A549 (cell line): ENCODE measurements at regions not wholly inside any gene's neighbourhood (a gene's known extent, or its start where the extent isn't known, plus 50 kb on each side); places are given as distances from the start of the nearest gene placed in this dataset.

Source experiments
- ATAC-seq, 2 experiments: fragments of 200-7000 bp in 1 of 2; fragments of >200 bp in 1 of 2; cut with Nextera tagmentation in 1 of 2; cut with Tn5 transposase in 1 of 2; 3 replicates each; pipeline versions ENCODE4 v1.8.0 to v1.9.1; 2018 to 2020; ENCODE audit warnings: mild to moderate bottlenecking in 1 of 2, moderate library complexity in 1 of 2
- CTCF ChIA-PET: fragments of 300-600 bp; sonication (Branson Sonifier 250); formaldehyde crosslinking; extraction: SDS; loops from one replicate; lab custom pipeline; 2021; ENCODE audit warnings: antibody characterized with exemption, inconsistent platforms; lab: Yijun Ruan, JAX
- POLR2A ChIA-PET: fragments of 350-600 bp; formaldehyde crosslinking; extraction: SDS; loops from one replicate; lab custom pipeline; 2021; ENCODE audit warnings: antibody characterized with exemption, inconsistent platforms; lab: Yijun Ruan, JAX
- DNase-seq, 2 experiments: peaks; one replicate each; pipeline versions ENCODE4 v3.0.0 to v3.0.0-alpha.2; 2011 to 2016; ENCODE audit warnings: low read depth in 1 of 2, low spot score in 1 of 2
- FAIRE-seq: peaks from 2 replicates; lab custom pipeline; 2011; peaks lifted over from hg19 to GRCh38; lab: Jason Lieb, UNC
- H3K27ac ChIP-seq, 2 experiments: fragments of >200 bp; sonication (Bioruptor Twin); formaldehyde crosslinking; 3 replicates each; pipeline ENCODE4 v1.5.1; 2016 to 2017
- H3K4me1 ChIP-seq: fragments of >200 bp; sonication (Bioruptor Twin); formaldehyde crosslinking; 3 replicates; pipeline ENCODE4 v1.6.1; 2016
- H3K4me2 ChIP-seq: fragments of >200 bp; sonication (Bioruptor Twin); formaldehyde crosslinking; 3 replicates; pipeline ENCODE4 v1.6.1; 2016
- H3K4me3 ChIP-seq: fragments of >200 bp; sonication (Bioruptor Twin); formaldehyde crosslinking; 3 replicates; pipeline ENCODE4 v1.5.1; 2016
- H3K9me3 ChIP-seq: fragments of >200 bp; sonication (Bioruptor Twin); formaldehyde crosslinking; 3 replicates; pipeline ENCODE4 v1.6.1; 2016
- ATOH8 ChIP-seq: fragments of 250-450 bp; sonication (Bioruptor Pico); IDR thresholded peaks from 2 replicates; pipeline ENCODE4 v1.5.0; 2020; ENCODE audit warnings: low read depth, mild to moderate bottlenecking, moderate library complexity
- BHLHE40 ChIP-seq: IDR thresholded peaks from 2 replicates; pipeline ENCODE4 v1.6.1; 2012; ENCODE audit warnings: low read depth, low read length, inconsistent platforms
- CBX2 ChIP-seq: fragments of 200-600 bp; sonication (generic); IDR thresholded peaks from 2 replicates; pipeline ENCODE4 v1.6.1; 2016; ENCODE audit warnings: low read depth, mild to moderate bottlenecking, borderline replicate concordance
- CBX8 ChIP-seq: fragments of 200-600 bp; sonication (generic); IDR thresholded peaks from 2 replicates; pipeline ENCODE4 v1.6.1; 2016
- CEBPB ChIP-seq, 2 experiments: fragments of >200 bp in 1 of 2; sonication (Bioruptor Twin) in 1 of 2; formaldehyde crosslinking in 1 of 2; IDR thresholded peaks; 2 replicates each; pipeline ENCODE4 v1.6.1; 2012 to 2016
- CHD4 ChIP-seq: fragments of 200-600 bp; sonication (generic); IDR thresholded peaks from 2 replicates; pipeline ENCODE4 v1.6.1; 2016; ENCODE audit warnings: antibody characterized with exemption, mild to moderate bottlenecking, borderline replicate concordance
- EHMT2 ChIP-seq: fragments of 200-600 bp; sonication (generic); IDR thresholded peaks from 2 replicates; pipeline ENCODE4 v1.6.1; 2016; ENCODE audit warnings: antibody characterized with exemption, low read depth, mild to moderate bottlenecking, moderate library complexity
- ELK1 ChIP-seq: fragments of 150-350 bp; IDR thresholded peaks from 2 replicates; pipeline ENCODE4 v1.6.1; 2014; ENCODE audit warnings: low read depth, mild to moderate bottlenecking, low read length
- FOSB ChIP-seq: fragments of 250-450 bp; sonication (Bioruptor Pico); IDR thresholded peaks from 2 replicates; pipeline ENCODE4 v1.5.0; 2020; ENCODE audit warnings: mild to moderate bottlenecking, moderate library complexity
- FOSL2 ChIP-seq, 2 experiments: fragments of 450-650 bp in 1 of 2; fragments of >200 bp in 1 of 2; sonication (Bioruptor Twin) in 1 of 2; formaldehyde crosslinking; IDR thresholded peaks; 2 replicates each; pipeline versions ENCODE4 v1.5.0 to v1.6.1; 2016 to 2020; ENCODE audit warnings: mild to moderate bottlenecking in 1 of 2, moderate library complexity in 1 of 2
- GATA3 ChIP-seq: IDR thresholded peaks from 2 replicates; pipeline ENCODE4 v1.6.1; 2012; ENCODE audit warnings: borderline replicate concordance
- HOXA7 ChIP-seq: fragments of 250-450 bp; sonication (Bioruptor Pico); IDR thresholded peaks from 2 replicates; pipeline ENCODE4 v1.5.0; 2020; ENCODE audit warnings: mild to moderate bottlenecking, moderate library complexity
- HOXB13 ChIP-seq: fragments of 250-450 bp; sonication (Bioruptor Pico); IDR thresholded peaks from 2 replicates; pipeline ENCODE4 v1.5.0; 2020; ENCODE audit warnings: low read depth, mild to moderate bottlenecking, moderate library complexity
- HOXB5 ChIP-seq: fragments of 250-450 bp; sonication (Bioruptor Pico); IDR thresholded peaks from 2 replicates; pipeline ENCODE4 v1.5.0; 2020; ENCODE audit warnings: mild to moderate bottlenecking, moderate library complexity
- JUN ChIP-seq, 2 experiments: fragments of >200 bp; sonication (Bioruptor Twin); formaldehyde crosslinking; IDR thresholded peaks; 2 replicates in 1 of 2; 3 replicates in 1 of 2; pipeline ENCODE4 v1.6.1; 2016 to 2017
- KDM1A ChIP-seq: fragments of 200-600 bp; sonication (generic); IDR thresholded peaks from 2 replicates; pipeline ENCODE4 v1.6.1; 2016; ENCODE audit warnings: low read depth, mild to moderate bottlenecking
- MAZ ChIP-seq: fragments of 150-350 bp; IDR thresholded peaks from 2 replicates; pipeline ENCODE4 v1.6.1; 2014; ENCODE audit warnings: antibody characterized with exemption, low read depth, low read length, borderline replicate concordance
- MYC ChIP-seq: IDR thresholded peaks from 2 replicates; pipeline ENCODE4 v1.6.1; 2012; ENCODE audit warnings: mild to moderate bottlenecking, inconsistent platforms, low read length, improper control_type of control experiment, borderline replicate concordance
- NFE2L2 ChIP-seq: fragments of 150-350 bp; conservative IDR thresholded peaks from 2 replicates; pipeline ENCODE4 v1.6.1; 2014; ENCODE audit warnings: low read length
- PHF8 ChIP-seq: fragments of 200-600 bp; sonication (generic); IDR thresholded peaks from 2 replicates; pipeline ENCODE4 v1.6.1; 2016; ENCODE audit warnings: low read depth, mild to moderate bottlenecking, antibody characterized with exemption, moderate library complexity, borderline replicate concordance
- RCOR1 ChIP-seq: fragments of 150-350 bp; IDR thresholded peaks from 2 replicates; pipeline ENCODE4 v1.6.1; 2014; ENCODE audit warnings: antibody characterized with exemption, low read length, low read depth
- RFX5 ChIP-seq: fragments of 450-650 bp; IDR thresholded peaks from 2 replicates; pipeline ENCODE4 v1.7.1; 2014; ENCODE audit warnings: antibody characterized with exemption, mild to moderate bottlenecking, moderate library complexity
- RNF2 ChIP-seq: fragments of 200-600 bp; sonication (generic); IDR thresholded peaks from 2 replicates; pipeline ENCODE4 v1.6.1; 2016; ENCODE audit warnings: low read depth, mild to moderate bottlenecking, antibody characterized with exemption, moderate library complexity, borderline replicate concordance
- SMC3 ChIP-seq: fragments of >200 bp; sonication (Bioruptor Twin); formaldehyde crosslinking; IDR thresholded peaks from 3 replicates; pipeline ENCODE4 v1.6.1; 2018; ENCODE audit warnings: inconsistent platforms
- SREBF2 ChIP-seq: fragments of 450-650 bp; IDR thresholded peaks from 2 replicates; pipeline ENCODE4 v1.6.1; 2014; ENCODE audit warnings: mild to moderate bottlenecking, moderate library complexity
- ZC3H11A ChIP-seq: fragments of 450-650 bp; IDR thresholded peaks from 2 replicates; pipeline ENCODE4 v1.6.1; 2014; ENCODE audit warnings: antibody characterized with exemption, mild to moderate bottlenecking
- ZNF302 ChIP-seq: fragments of 250-450 bp; sonication (Bioruptor Pico); IDR thresholded peaks from 2 replicates; pipeline ENCODE4 v1.9.0; 2021; ENCODE audit warnings: inconsistent platforms, mild to moderate bottlenecking, moderate library complexity
- ZSCAN20 ChIP-seq: fragments of 250-450 bp; sonication (Bioruptor Pico); IDR thresholded peaks from 2 replicates; pipeline ENCODE4 v1.8.0; 2022; ENCODE audit warnings: mild to moderate bottlenecking, moderate library complexity
- WGBS: methylation state at CpG from one replicate; pipeline ENCODE4 v1.1.6; 2017; ENCODE audit errors: missing lambda C conversion rate; 5-methylcytosine and 5-hydroxymethylcytosine counted together
- TF ChIP-seq, protein P1 (sequence below): fragments of 200-600 bp; sonication (generic); IDR thresholded peaks from 2 replicates; pipeline ENCODE4 v1.6.1; 2016; ENCODE audit warnings: antibody characterized with exemption, mild to moderate bottlenecking, moderate library complexity
- TF ChIP-seq, protein P2 (sequence below): IDR thresholded peaks from 2 replicates; pipeline ENCODE4 v1.6.1; 2012
- TF ChIP-seq, protein P3 (sequence below): IDR thresholded peaks from 2 replicates; pipeline ENCODE4 v1.6.1; 2012

- TF ChIP-seq KDM1A (no peak), RNF2 (no peak), HOXA7 (CRISPR knock-in tag) (no peak), NFE2L2 (no peak)
- TF ChIP-seq, all 56 proteins: peak for 0
These were observed 109.6 kb upstream of the SP4 start (continued) for GRCh38 chr7:21317966-21318915.

- Histone ChIP-seq H3K4me3 (no peak overlapping the region), H3K4me2 (no peak overlapping the region), H3K27ac (no peak overlapping the region), H3K4me1 (no peaks in the 10 kb centered on the region), H3K9me3 (no peaks in the 10 kb centered on the region)
- no peak for ATAC-seq
- WGBS, result 96% methylated on average over 1 of the region's 1 CpG
- POLR2A ChIA-PET, result no interaction called here
- TF ChIP-seq CBX8 (no peak), RNF2 (no peak), RCOR1 (no peak), HOXB13 (CRISPR knock-in tag) (no peak), HOXB5 (no peak), RFX5 (no peak), ZC3H11A (no peak), PHF8 (no peak), CBX2 (no peak), SMC3 (no peak), BHLHE40 (no peak), JUN (IDR thresholded peaks at IDR 0.05) (no peak), CHD4 (no peak), SREBF2 (no peak), ATOH8 (no peak), CEBPB (IDR thresholded peaks at IDR 0.05) (no peak), KDM1A (no peak)
- TF ChIP-seq, protein P1, sequence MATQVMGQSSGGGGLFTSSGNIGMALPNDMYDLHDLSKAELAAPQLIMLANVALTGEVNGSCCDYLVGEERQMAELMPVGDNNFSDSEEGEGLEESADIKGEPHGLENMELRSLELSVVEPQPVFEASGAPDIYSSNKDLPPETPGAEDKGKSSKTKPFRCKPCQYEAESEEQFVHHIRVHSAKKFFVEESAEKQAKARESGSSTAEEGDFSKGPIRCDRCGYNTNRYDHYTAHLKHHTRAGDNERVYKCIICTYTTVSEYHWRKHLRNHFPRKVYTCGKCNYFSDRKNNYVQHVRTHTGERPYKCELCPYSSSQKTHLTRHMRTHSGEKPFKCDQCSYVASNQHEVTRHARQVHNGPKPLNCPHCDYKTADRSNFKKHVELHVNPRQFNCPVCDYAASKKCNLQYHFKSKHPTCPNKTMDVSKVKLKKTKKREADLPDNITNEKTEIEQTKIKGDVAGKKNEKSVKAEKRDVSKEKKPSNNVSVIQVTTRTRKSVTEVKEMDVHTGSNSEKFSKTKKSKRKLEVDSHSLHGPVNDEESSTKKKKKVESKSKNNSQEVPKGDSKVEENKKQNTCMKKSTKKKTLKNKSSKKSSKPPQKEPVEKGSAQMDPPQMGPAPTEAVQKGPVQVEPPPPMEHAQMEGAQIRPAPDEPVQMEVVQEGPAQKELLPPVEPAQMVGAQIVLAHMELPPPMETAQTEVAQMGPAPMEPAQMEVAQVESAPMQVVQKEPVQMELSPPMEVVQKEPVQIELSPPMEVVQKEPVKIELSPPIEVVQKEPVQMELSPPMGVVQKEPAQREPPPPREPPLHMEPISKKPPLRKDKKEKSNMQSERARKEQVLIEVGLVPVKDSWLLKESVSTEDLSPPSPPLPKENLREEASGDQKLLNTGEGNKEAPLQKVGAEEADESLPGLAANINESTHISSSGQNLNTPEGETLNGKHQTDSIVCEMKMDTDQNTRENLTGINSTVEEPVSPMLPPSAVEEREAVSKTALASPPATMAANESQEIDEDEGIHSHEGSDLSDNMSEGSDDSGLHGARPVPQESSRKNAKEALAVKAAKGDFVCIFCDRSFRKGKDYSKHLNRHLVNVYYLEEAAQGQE, result no peak
- TF ChIP-seq, protein P2, sequence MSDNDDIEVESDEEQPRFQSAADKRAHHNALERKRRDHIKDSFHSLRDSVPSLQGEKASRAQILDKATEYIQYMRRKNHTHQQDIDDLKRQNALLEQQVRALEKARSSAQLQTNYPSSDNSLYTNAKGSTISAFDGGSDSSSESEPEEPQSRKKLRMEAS, result no peak
- no peak for DNase-seq
- FAIRE-seq, result no peak
- CTCF ChIA-PET, result no interaction called here
These were observed 109.0 kb upstream of the SP4 start for GRCh38 chr7:21318916-21319270.

GRCh38 chr7:21326241-21326640 is 101.6 kb upstream of the SP4 start:
- ATAC-seq (no peak), FAIRE-seq (no peak), DNase-seq (no peak)
- no peak overlapping the region for H3K27ac ChIP-seq
- CTCF ChIA-PET, result no interaction called here
- H3K4me3 ChIP-seq, result no peak overlapping the region
- H3K9me3 ChIP-seq, result no peaks in the 10 kb centered on the region; the same call in 2 of the 3 replicates
- H3K4me1 ChIP-seq, result no peaks in the 10 kb centered on the region
- H3K4me2 ChIP-seq, result no peak overlapping the region
- POLR2A ChIA-PET, result no interaction called here
- no peak for TF ChIP-seq GATA3
- no peak for TF ChIP-seq FOSL2 (IDR thresholded peaks at IDR 0.05)
- no peak for TF ChIP-seq FOSL2 (CRISPR knock-in tag; IDR thresholded peaks at IDR 0.05)
- TF ChIP-seq RFX5, result no peak
- TF ChIP-seq SREBF2, result no peak
- TF ChIP-seq MAZ, result no peak
- TF ChIP-seq EHMT2, result no peak
- no peak for TF ChIP-seq FOSB (CRISPR knock-in tag)
- no peak for TF ChIP-seq ZSCAN20
- TF ChIP-seq ELK1, result no peak
- TF ChIP-seq, protein P3, sequence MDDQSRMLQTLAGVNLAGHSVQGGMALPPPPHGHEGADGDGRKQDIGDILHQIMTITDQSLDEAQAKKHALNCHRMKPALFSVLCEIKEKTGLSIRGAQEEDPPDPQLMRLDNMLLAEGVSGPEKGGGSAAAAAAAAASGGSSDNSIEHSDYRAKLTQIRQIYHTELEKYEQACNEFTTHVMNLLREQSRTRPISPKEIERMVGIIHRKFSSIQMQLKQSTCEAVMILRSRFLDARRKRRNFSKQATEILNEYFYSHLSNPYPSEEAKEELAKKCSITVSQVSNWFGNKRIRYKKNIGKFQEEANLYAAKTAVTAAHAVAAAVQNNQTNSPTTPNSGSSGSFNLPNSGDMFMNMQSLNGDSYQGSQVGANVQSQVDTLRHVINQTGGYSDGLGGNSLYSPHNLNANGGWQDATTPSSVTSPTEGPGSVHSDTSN, result no peak
- TF ChIP-seq ZNF302, result no peak
- no peak for TF ChIP-seq BHLHE40
- TF ChIP-seq MYC, result no peak
